GM19328 (cell line): ENCODE measurements at regions not wholly inside any gene's neighbourhood (a gene's known extent, or its start where the extent isn't known, plus 50 kb on each side); places are given as distances from the start of the nearest gene placed in this dataset.

Experiments used
- ATAC-seq: cut with Tn5 transposase; IDR thresholded peaks from one replicate; pipeline ENCODE4 v1.9.1; 2021; ENCODE audit warnings: mild to moderate bottlenecking, moderate library complexity; ENCODE audit not compliant: unreplicated experiment

DNA sequence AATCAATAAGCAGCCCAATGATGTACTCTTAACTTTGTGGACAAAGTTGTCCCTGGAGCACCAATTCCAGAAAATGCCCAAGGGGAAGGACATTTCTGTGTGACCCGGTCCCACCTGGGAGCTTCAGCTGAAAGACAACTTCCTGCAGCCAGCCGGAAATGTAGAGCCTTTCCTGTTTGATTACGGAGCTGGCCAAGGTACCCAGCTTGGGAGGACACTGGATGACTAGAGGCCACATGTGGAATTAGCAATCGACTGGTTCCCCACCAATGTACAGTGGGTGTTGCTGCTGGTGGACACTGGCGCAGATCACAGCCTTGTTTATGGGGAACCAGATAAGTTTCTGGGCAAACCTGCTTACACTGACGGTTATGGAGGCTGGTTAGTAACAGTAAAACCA is 53.0 kb upstream of the ZC3H15 start:
- ATAC-seq: no peak

DNA sequence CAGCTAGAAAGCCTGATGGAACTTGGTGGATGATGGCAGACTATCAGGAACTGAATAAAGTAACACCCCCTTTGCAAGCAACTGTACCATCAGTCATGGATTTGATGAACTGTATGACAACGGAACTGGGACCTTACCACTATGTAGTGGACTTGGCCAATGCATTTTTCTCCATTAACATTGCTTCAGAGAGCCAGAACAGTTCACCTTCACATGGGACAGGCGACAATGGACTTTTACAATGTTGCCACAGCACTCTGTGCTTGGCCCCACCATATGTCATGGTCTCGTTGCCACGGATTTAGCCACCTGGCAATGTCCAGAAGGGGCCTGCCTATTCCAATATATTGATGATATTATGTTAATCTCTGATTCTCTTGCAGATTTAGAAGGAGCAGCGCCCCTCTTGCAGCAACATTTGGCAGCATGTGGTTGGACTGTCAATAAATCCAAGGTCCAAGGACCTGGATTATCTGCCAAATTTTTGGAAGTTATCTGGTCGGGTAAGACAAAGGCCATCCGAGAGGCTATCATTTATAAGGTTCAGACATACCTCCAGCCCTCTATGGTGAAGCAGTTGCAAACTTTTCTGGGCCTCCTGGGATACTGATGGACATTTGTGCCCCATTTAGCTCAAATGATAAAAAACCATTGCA is 52.2 kb upstream of the ZC3H15 start:
- no peak for ATAC-seq
